ENCODE measurements at regions not wholly inside any gene's neighbourhood (a gene's known extent, or its start where the extent isn't known, plus 50 kb on each side); places are given as distances from the start of the nearest gene placed in this dataset.
"Not testable (repeated sequence)": the region's sequence is repeated elsewhere in the genome, so short reads cannot be mapped to it uniquely, and the experiment has no call there.

- DNase-seq = no peak
These were observed 230.8 kb upstream of the CHAC2 start for GRCh38 chr2:53536583-53537361.

DNA sequence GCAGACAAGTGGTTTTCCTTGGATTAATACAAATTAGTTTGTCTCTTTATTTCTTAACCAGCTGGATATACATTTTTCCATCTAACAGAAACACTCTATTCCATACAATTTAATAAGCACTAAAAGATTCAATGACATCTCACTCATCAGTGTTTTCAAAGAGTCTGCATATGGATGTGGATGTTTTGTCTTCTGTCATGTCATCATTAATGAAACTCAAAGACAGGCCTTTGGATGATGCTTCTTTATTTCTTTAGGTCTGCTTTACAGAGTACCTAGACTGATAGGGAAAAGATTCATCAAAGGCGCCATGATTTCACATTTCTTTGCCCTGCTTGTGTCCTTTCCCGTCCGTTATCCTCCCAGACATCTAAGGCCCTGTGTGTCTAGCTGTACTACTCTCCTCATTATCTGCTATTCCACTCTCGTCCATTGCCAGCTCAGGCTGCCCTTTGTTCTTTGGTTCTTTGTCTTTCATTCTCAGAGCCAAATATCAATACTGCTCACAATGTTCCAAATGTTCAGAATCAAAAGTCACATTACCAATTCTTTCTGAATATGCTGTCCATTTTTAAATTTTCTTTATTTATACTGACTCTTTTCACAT is 232.3 kb upstream of the CHAC2 start:
- no peak for DNase-seq

GRCh38 chr2:53530126-53530525 is 237.5 kb upstream of the CHAC2 start:
- DNase-seq = no peak

GRCh38 chr2:53527056-53527455 is 240.5 kb upstream of the CHAC2 start:
- no peak for DNase-seq

- DNase-seq = no peak
These were observed 247.4 kb upstream of the CHAC2 start for GRCh38 chr2:53519918-53520841.

DNA sequence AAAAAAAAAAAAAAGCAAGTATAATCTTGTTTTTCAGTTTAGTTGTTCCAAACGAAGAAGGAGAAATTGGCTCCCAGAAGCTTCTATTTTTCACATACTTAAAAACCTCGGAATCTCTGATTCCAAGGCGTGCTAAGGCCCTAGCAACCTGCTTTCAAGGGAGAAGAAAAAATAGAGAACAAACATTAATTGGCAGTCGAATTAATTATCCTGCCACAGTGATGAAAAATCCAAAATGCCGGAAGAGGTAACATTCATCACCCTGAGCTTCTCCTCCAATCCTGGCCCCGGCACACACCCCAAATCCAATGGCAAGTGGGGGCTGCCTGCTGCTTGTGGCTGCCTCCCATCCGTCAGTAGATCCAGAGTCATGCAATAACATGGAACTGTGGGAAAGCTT is 250.2 kb upstream of the CHAC2 start:
- no peak for DNase-seq

DNA sequence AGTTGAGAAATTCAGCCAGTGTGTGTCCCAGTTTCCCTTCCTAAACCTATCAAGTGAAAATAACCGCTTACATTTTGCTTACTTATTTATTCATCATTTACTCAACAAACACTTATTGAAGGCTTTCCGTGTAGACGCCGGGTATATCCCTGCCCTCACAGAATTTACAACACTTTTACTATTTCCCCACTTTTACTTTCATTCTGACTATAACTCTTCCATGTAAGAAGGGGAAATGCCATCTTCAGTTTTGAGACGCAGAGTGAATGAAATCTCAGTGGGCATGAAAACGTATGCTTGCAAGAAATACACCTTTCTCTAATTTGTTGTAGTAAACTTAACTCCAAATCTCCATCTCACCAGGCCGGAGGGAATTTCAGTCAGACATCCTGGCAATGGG is 251.0 kb upstream of the CHAC2 start:
- DNase-seq = no peak

DNA sequence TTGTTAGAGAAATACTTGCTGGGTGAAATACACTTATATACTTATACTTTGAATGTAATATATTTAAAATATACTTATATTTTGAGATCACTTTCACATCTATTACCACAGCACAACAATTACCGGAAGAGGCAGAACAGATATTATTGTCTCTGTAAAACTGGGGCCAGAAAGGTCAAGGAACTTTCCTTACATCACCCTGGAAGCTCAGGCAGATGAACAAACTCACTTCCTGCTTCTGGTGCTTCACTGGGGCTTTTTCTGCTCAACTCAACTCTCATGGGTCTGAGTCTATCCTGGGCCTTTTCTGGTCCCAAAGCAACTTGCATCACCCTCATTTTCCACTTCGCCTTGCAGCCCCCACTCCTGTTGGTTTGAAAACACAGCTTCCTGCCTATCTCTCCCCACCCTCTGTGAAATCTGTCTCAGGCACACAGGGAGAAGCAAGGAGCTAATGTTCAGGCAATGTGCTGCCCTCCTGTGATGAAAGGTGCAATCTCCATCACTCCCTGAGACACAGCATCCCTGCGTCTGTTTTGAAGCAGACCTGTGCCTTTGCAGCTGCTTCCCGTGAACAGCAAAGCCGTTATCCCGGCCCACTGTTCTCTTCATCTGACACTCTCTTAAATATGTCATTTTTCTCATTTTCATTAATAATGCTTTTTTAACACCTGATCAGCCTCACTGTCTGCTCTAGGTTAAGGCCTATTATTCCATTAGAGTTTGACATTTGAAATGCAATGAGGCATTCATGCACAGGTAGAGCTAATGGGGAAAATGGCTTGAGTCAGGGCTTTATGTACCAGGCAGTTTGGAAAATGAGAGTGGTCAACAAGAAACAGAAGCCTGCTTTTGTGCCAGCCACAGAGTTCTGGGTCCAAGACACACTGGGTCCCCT is 251.9 kb upstream of the CHAC2 start:
- no peak for DNase-seq

- DNase-seq = no peak
These were observed 254.4 kb upstream of the CHAC2 start for GRCh38 chr2:53513167-53513666.

- peak; percentile 17 for DNase-seq
These were observed 255.4 kb upstream of the CHAC2 start for GRCh38 chr2:53512071-53512826.

DNA sequence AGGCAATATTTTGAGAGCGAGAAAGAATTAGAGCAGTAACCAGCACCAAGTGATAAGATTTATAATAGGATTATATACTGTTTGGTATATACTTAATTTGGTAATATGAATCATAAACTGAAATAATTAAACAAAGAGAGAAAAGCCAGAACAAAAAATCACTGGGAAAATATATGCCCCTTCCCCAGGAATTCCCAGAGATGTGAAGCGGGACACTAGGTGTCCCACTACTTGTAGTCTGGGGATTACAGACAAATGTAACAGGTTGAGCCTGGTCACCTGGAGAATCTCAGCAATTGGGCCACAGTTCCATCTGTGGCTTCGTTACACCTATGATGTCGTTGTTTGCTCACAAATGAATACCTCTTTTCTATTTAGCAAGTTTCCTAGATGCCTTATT is 256.1 kb upstream of the CHAC2 start:
- no peak for DNase-seq

DNA sequence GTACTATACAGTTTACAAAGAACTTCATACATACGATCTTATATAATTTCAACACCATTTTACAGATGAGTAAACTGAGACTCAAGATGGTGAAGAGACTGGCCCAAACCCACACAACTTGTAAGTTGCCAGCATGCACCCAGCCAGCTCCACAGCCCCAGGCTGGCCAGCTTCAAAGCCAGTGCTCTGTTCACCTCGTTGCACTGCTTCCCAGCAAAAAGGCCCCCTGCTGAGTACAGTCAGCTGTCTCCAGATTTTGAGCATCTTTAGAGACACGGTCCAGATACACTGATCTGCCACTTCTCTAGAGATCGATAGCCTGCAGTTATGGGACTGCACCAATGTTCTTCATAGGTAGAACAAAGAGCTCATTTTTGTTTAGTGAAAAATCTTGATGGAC is 257.2 kb upstream of the CHAC2 start:
- no peak for DNase-seq

DNA sequence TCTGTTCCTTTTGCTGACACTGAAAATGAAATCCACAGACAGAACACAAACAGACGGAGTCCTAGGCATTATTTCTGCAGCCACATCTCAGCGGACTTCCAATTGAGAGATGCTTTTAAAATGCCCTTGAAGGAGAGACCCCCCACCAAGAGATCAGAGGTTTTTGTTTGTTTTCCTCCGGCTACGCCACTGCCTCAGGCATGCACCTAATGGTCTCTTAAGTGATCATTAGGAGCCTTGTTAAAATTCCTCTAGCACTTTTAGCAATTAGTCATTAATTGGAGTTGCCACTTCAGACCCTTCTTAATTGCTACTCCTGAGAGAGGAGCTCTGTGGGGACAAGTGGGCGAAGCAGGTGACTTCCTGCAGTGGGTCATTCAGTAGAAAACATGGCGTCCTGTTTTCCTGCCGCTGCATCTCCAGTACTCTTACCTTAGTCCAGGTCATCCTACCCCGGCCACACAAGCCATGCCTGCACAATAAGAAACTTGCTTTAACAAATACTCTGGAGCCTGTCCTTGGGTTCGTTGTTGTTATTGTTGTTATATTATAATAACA is 257.7 kb upstream of the CHAC2 start:
- no peak for DNase-seq

- DNase-seq = no peak
These were observed 258.9 kb upstream of the CHAC2 start for GRCh38 chr2:53508667-53509066.

- DNase-seq = not testable (repeated sequence)
These were observed 260.5 kb upstream of the CHAC2 start for GRCh38 chr2:53507070-53507469.

DNA sequence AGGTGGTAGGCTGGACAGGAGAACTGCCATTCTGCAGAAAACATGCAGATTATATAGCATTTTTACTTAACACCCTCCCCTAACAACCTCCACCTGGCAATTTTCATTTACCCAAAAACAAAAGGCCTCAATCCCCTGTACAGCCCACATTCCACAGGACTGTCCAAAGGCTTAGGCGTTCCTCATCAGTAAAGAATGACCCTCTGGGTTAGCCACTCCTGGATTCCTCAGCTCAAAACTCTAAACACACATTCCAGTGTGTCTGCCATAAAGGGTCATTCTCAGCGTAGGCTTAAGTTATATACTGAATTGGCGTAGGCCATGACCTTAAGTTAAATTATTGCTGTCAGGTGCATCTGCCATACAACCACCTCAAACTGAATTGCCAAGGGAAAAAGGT is 261.8 kb upstream of the CHAC2 start:
- DNase-seq = no peak

DNA sequence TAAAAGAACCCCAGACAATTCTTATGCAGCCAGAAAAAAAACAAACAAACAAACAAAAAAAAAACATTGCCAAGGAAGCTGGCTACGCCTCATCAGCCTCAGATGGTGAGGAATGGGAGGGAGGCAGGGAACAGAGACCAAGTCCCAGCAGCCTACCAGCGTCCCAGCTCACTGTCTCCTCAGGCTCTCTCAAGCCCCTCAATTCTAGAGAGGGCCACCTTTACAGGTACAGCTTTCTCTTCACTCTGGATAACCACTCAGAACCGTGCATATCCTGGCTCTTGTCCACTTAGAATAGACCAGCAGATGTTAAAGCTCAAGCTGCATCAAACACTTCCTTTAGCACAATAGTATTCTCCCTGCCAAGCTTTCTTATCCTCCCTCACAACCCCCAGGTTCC is 263.1 kb upstream of the CHAC2 start:
- no peak for DNase-seq

DNA sequence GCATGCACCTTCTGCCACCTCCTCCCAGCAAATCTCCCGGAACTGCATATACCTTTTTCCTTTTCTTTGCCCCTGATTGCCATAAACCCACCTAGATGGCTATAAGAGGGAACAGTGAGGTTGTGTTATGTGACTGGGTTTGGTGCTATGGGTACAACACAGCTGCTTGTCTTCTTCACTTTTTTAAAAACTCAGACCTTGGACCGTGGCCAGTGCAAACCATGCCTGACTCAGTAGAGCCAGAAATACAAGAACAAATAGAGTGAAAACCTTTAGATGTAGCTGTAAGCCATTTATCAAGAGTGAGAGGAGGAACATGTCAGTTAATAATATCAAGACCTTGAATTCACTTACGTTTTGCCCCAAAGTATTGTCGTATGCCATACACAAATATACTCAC is 267.4 kb upstream of the CHAC2 start:
- no peak for DNase-seq

- DNase-seq = no peak
These were observed 269.4 kb upstream of the CHAC2 start for GRCh38 chr2:53498210-53498609.

DNA sequence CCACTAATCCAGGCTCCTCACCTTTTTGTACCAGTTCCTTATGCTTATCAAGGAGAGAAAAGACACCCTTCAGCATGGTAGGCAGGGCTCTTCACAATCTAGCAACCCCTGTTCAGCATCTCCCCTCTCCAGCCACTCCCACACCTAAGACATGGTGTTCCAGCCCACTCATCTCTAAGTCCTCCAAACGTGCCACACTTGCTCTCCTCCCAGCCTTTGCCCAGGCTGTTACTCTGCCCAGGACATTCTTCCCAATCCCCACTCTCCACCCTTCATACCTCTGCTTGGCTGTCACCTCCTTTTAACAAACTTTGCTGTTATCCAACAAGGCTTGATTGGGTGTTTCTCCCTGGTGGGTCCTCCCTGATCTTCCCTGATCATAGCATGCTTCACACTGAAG is 270.6 kb upstream of the CHAC2 start:
- no peak for DNase-seq

DNA sequence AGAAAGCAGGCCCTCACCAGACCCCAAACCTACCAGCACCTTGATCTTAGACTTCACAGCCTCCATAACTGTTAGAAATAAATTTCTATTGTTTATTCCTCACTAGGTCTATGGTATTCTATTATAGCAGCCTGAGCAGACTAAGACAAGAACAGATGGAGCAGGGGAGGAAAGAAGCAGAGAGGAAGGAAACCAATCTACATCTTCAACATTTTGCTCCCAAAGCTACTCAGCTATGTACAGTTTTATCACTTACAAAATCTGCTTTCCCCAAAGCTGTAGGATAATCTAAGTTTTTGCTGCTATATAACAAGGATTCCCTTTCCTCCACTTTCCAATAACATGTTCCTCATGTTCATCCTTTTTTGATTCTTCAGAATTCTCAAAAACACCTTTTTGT is 274.4 kb upstream of the CHAC2 start:
- no peak for DNase-seq

All from T1000 (cell line).